NCI-H1105 treated with DMSO at 0.1 percent for 48 hours (cell line): ENCODE measurements at regions not wholly inside any gene's neighbourhood (a gene's known extent, or its start where the extent isn't known, plus 50 kb on each side); places are given as distances from the start of the nearest gene placed in this dataset.
A peak's percentile ranks its signal among the peaks of the same experiment; 100 is the strongest.

Experiments
- DNase-seq: peaks from one replicate; lab custom pipeline; 2025; lab: John Stamatoyannopoulos, UW

GRCh38 chr7:12941512-12941911 lies 254.1 kb downstream of the ARL4A start:
- no peak for DNase-seq

DNA sequence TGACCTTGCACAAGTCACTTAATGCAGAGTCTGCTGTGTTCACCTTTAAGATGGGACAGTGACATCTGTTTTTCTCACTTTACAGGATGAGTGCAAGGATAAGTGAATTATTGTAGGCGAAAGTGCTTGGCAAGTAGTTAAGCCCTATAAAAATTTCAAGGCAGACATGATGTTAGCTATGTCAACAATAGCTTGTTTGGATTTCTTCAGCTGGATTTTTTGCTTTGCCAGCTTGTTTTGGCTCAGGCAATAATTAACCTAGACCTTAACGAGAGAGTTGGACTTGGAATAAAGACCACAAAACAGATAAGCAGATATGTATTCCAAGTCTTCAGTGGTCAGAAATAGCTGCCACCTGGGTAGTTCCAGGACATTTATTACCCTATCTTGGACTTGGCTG lies 255.2 kb downstream of the ARL4A start:
- DNase-seq = peak; percentile 60

DNA sequence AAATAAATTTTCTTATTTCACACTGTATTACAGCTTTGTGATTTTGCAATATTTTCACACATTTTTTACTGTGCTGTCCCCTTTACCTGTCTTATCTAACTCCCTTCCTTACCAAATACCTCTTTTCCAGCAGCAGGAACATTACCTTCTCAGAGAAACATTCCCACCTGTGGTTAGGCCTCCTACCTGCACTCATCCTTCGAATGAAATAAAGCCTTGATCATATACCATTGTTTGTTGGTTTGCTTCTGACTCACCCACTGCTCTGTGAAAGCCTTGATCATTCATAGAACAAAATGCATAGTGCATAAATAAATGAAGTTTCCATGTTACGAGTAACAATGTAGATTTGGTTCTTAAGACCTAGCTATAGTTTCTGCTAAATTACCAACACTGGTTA lies 256.3 kb downstream of the ARL4A start:
- no peak for DNase-seq

DNA sequence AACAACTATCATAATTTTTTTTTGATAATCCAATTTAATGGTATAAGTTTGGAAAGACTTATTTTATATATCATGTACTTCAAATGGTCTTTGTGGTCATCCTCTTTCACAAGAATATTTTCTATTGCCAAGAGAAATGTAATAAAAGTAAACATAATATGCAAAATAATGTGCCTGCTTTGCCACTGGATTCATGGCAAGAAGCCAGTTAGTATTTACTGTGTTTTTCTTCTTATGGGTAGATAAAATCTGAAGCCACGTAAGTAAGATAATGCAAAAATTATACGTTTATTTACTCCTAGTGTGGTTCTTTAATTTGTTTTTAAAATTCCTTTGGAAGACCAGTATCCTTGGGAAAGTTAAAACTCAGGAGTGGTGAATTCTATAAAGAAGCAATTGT lies 258.5 kb downstream of the ARL4A start:
- no peak for DNase-seq

DNA sequence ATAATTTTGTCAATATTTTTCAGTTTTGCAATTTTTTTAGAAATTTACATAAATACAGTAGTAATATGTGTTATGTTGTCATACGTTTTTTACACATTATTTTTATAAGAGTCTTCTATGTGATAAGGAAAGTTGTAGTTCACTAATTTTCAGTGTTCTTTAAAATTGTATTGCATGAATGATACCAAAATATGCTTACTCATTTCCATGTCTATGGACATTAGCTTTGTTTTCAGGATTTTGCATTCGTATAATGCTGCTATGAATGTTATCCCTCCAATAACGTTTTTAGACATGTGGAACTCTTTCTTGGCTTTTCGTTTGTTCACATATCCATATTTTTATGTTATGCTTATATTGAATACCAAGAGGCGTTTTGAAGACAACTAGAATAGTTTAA lies 260.0 kb downstream of the ARL4A start:
- no peak for DNase-seq

DNA sequence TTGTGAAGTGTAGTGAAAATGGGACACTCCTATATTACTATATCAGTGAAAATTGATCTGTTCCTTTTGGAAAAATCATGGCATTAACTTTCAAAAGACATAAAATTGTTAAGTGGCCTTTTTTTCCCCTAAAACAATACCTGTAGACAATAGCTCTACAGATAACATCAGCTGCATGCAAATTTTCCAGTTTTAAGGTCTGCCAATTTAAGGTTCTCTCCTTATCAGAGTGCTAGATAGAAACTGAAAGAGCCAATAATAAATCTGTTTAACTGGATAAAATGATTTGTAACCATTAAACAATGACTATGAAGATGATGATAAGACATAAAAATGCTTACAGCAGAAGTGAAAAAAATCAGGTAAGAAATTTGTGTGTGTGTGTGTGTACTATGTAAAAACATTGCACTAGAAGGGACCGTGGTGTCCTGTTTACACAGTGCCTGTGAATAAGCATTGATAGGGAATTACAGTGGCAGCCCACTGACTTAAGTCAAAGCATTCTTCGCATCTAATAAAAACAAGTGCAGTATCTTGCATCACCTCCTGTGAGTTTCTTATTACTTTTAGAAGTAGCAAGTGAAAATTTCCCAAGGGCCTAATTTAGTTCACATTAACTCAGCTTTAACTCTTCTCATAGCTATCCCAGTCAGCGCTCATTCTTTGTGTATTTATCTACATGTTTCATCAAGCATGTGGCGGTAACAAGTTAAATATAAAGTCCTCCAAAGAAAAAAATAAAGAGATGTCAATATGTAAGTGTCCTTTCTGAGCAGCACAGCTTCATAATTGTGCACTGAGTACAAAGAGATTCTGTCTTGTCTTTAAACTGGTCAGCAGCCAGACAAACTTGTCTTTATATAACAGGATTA lies 261.9 kb downstream of the ARL4A start:
- no peak for DNase-seq

DNA sequence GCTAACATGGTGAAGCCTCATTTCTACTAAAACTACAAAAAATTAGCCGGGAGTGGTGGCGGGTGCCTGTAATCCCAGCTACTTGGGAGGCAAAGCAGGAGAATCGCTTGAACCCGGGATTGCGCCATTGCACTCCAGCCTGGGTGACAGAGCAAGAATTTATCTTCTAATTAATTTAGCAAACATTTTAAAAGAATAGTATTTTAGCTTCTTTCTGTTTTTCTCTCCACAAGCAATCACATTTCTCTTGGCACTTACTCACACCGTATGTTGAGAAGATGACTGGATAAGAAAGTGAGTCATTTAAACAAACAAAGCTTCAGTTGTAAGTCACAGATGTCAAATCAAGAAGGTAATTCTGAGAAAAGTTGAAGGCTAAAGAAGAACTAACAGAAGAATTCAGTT lies 264.0 kb downstream of the ARL4A start:
- DNase-seq = no peak

DNA sequence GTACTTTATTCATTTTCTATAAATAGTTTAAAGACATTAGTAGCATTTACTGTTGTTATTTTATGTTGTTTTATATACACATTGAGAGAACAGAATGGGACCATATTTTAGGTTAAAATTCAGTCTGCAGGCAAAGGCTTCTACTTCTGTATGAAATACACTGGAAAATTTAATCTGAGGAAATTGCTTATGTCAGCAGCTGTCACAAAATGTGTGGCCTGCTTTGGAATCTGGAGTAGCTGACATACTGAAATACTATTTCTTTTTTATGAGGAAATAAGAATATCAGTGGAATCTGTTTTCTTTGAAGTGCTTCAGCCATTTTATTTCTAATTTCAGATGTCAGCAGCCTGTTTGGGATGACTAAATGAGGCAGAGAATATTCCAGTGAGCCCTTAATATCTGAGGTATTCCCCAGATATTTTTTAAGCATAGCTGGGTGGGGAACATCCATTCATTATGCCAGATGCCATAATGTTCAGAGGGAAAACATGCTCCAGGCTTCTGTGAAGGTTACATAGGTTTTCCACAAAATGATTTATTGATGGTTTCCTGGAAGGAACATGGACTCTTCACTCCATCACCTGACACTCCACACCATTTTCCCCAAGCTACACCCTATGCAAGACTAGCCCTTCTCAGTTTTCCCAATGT lies 267.1 kb downstream of the ARL4A start:
- DNase-seq = no peak

- DNase-seq = no peak
Observed at GRCh38 chr7:12957487-12957886, 270.1 kb downstream of the ARL4A start.

GRCh38 chr7:12961910-12962480 lies 274.6 kb downstream of the ARL4A start:
- no peak for DNase-seq

GRCh38 chr7:12963435-12963834 lies 276.0 kb downstream of the ARL4A start:
- DNase-seq = no peak

- no peak for DNase-seq
Observed at GRCh38 chr7:12964836-12965235, 277.4 kb downstream of the ARL4A start.

- DNase-seq = peak; percentile 68
Observed at GRCh38 chr7:12965767-12966166, 278.3 kb downstream of the ARL4A start.

GRCh38 chr7:12967322-12967721 lies 279.9 kb downstream of the ARL4A start:
- DNase-seq = no peak

GRCh38 chr7:12968836-12969422 lies 281.5 kb downstream of the ARL4A start:
- no peak for DNase-seq

- DNase-seq = no peak
Observed at GRCh38 chr7:12970626-12971025, 283.2 kb downstream of the ARL4A start.

GRCh38 chr7:12974451-12975166 lies 287.2 kb downstream of the ARL4A start:
- DNase-seq = no peak

- no peak for DNase-seq
Observed at GRCh38 chr7:12975412-12975811, 288.0 kb downstream of the ARL4A start.

GRCh38 chr7:12979181-12979580 lies 291.7 kb downstream of the ARL4A start:
- DNase-seq = no peak

DNA sequence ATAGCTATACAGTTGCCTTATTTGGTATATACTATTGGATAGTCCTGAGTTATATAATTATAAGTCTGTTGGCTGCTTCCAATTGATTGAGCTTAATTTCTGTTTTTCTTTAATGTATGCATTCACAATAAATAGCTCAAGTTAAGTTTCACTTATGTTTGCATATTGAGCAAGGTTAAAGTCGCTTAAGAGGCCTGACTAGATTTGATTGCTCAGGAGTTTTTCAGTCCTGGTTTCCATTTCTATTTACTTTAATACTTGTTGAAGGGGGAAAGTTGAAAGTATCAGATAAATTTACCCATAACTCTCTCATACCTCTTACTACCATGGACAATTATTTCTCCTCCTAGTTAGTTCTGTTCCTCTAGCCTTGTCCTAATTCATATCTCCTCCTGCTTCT lies 294.7 kb downstream of the ARL4A start:
- no peak for DNase-seq

GRCh38 chr7:12984117-12984516 lies 296.7 kb downstream of the ARL4A start:
- no peak for DNase-seq

DNA sequence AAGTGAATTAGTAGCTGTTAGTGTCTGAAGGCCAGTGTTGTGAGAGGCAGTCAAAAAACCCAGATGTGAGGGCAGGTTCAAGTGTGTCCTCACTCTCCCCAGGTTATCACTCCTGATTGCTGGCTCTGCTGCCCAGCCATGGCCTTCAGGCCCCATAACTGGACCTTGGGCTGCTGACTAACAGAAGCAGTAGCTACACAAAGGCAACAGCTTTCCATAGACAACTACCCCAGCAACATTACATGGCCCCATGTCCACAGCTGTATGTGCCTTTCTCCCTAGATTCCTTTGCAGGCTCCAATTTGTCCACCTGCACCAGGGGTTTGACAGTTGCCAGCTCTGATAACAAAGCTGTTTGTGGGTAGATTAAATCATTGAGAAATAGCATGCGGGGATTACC lies 297.8 kb downstream of the ARL4A start:
- DNase-seq = no peak
